Small intestine (tissue), 7 donors: ENCODE measurements at regions not wholly inside any gene's neighbourhood (a gene's known extent, or its start where the extent isn't known, plus 50 kb on each side); places are given as distances from the start of the nearest gene placed in this dataset.
A peak's percentile ranks its signal among the peaks of the same experiment; 100 is the strongest.
"Not testable (repeated sequence)": the region's sequence is repeated elsewhere in the genome, so short reads cannot be mapped to it uniquely, and the experiment has no call there.

Source experiments
- DNase-seq, 2 donors: peaks; one replicate each; pipeline versions ENCODE4 v3.0.0 to v3.0.0-alpha.2; 2013
- FAIRE-seq: peaks from 2 replicates; lab custom pipeline; 2012; peaks lifted over from hg19 to GRCh38; lab: Jason Lieb, UNC
- H3K27ac ChIP-seq, 3 donors: one replicate each; pipeline ENCODE4 v1.5.1; 2013; ENCODE audit warnings: low read length in 2 of 3, mild to moderate bottlenecking in 2 of 3, control low read depth in 1 of 3, inconsistent platforms in 1 of 3, low read depth in 1 of 3, moderate library complexity in 1 of 3
- H3K27me3 ChIP-seq, 3 donors: one replicate each; pipeline ENCODE4 v1.6.1; 2013; ENCODE audit warnings: low read length in 3 of 3, inconsistent platforms in 1 of 3; ENCODE audit not compliant: control insufficient read depth in 3 of 3, insufficient read depth in 3 of 3
- H3K36me3 ChIP-seq, 3 donors: one replicate each; pipeline ENCODE4 v1.6.1; 2013; ENCODE audit warnings: low read length in 3 of 3, inconsistent platforms in 1 of 3, low read depth in 1 of 3, mild to moderate bottlenecking in 1 of 3, moderate library complexity in 1 of 3; ENCODE audit not compliant: control insufficient read depth in 3 of 3, insufficient read depth in 2 of 3
- H3K4me1 ChIP-seq, 3 donors: one replicate each; pipeline ENCODE4 v1.6.1; 2013; ENCODE audit warnings: low read length in 2 of 3, inconsistent platforms in 1 of 3, low read depth in 1 of 3, mild to moderate bottlenecking in 1 of 3, moderate library complexity in 1 of 3; ENCODE audit not compliant: control insufficient read depth in 3 of 3, insufficient read depth in 2 of 3
- H3K4me3 ChIP-seq, 3 donors: one replicate each; pipeline ENCODE4 v1.5.1; 2013; ENCODE audit warnings: low read length in 3 of 3, control low read depth in 1 of 3, inconsistent platforms in 1 of 3, low read depth in 1 of 3, mild to moderate bottlenecking in 1 of 3, moderate library complexity in 1 of 3
- H3K9me3 ChIP-seq, 2 donors: one replicate each; pipeline ENCODE4 v1.6.1; 2013; ENCODE audit warnings: low read depth in 1 of 2, low read length in 1 of 2; ENCODE audit not compliant: control insufficient read depth in 2 of 2, insufficient read depth in 1 of 2
- WGBS, 3 donors: extraction: QIAGEN DNeasy Blood & Tissue Kit; methylation state at CpG; one replicate each; pipeline ENCODE4 v1.1.7; 2013; 5-methylcytosine and 5-hydroxymethylcytosine counted together
- donor health status: healthy with polysubstance abuse.
- donor health status: control.
- donor health status: control.
- donor health status: Bipolar disorder and iron deficiency.
- donor health status: healthy.

DNA sequence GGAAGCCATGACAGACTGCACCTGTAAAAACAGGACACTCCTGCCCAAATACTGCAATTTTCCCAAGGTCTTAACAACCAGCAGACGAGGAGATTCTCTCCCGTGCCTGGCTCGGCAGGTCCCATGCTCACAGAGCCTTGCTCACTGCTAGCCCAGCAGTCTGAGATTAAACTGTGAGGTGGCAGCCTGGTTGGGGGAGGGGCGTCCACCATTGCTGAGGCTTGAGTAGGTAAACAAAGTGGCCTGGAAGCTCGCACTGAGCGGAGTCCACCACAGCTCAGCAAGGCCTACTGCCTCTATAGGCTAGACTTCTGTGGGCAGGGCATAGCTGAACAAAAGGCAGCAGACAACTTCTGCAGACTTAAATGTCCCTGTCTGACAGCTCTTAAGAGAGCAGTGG lies 80.3 kb downstream of the ANXA5 start:
- H3K9me3 ChIP-seq, FAIRE-seq, H3K4me3 ChIP-seq, H3K27me3 ChIP-seq, H3K27ac ChIP-seq, DNase-seq, H3K4me1 ChIP-seq, H3K36me3 ChIP-seq: not testable (repeated sequence)
- WGBS, 3 donors, result 39 to 64% (median 41%) methylated on average over 6 of the region's 6 CpGs

DNA sequence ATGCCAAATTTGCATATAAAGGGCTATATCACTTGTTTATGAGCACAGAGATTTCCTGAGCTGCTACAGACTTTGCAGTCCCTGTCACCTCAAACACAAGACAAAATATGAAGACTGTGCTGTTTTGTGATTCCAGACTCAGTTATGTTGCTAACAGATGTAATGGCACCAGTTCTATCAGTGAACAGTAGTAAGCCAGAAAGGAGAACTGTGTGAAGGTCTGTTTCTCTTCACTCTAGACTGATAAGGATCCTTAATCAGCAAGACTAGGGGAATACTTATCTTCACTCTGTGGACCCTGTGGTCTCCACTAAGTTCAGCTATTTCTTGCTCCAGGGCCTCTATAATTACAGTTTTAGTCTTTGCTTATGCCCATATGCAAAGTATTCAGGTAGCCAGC lies 82.7 kb downstream of the ANXA5 start:
- H3K27me3 ChIP-seq, result no peaks in the 10 kb centered on the region
- H3K9me3 ChIP-seq, result no peaks in the 10 kb centered on the region
- no peak overlapping the region for H3K4me3 ChIP-seq
- H3K27ac ChIP-seq, result no peak overlapping the region
- DNase-seq (no peak), FAIRE-seq (no peak)
- no peaks in the 10 kb centered on the region for H3K4me1 ChIP-seq
- H3K36me3 ChIP-seq, result no peaks in the 10 kb centered on the region

DNA sequence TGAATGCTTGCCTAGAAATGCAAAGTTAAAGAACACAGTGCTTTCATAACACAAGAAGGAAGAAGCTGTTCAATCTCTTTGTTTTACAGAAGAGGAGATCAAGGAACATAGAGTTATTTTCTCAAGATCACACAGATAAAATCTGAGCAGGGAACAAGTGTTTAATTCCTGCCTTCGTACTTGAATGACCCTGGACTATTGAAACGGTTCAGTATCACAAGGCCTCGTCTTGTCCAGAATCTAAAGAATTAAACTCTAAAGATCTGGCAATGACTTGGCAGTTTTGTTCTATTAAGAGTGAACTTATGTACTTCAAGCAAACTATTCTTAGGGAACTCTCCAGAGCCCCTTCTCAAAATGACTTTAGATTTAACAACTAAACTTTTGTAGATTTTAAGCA lies 97.7 kb downstream of the ANXA5 start:
- Histone ChIP-seq H3K4me1 (no peaks in the 10 kb centered on the region), H3K9me3 (no peaks in the 10 kb centered on the region), H3K27me3 (no peaks in the 10 kb centered on the region), H3K4me3 (no peak overlapping the region), H3K27ac (no peak overlapping the region), H3K36me3 (no peaks in the 10 kb centered on the region)
- 14 to 34% (median 21%) methylated on average over 3 of the region's 3 CpGs for WGBS, 3 donors
- no peak for DNase-seq
- no peak for FAIRE-seq

DNA sequence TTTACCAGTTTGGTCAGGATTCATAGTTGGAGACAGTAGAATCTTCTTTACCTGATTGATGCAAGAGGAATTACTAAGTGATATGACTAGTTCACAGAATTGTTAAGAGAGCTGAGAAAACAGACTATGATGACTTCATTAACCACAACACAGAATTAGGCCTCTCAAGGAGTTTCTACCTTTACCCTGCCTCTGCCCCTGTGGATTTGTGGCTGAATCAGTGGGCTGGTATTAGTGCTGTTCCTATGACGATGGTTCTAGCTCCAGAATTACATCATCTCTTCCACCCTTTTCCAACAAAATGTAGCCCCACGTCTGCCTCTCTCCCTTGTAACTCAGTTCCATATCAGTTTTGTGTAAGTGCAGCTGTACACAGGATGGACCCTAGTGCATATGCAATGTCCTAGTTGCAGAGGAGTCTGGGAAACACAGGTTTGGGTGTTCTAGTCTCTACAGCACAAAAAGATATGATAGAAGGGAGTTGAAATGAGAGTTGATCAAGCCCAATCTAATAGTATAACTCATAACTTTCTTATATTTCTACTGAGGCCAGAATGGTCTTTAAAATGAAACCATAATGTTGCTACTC lies 99.3 kb downstream of the ANXA5 start:
- WGBS, 3 donors, result 41 to 60% (median 44%) methylated on average over 2 of the region's 2 CpGs
- Histone ChIP-seq H3K27ac (no peak overlapping the region), H3K4me1 (no peaks in the 10 kb centered on the region), H3K4me3 (no peak overlapping the region), H3K27me3 (no peaks in the 10 kb centered on the region), H3K36me3 (no peaks in the 10 kb centered on the region), H3K9me3 (no peaks in the 10 kb centered on the region)
- DNase-seq (no peak), FAIRE-seq (no peak)

DNA sequence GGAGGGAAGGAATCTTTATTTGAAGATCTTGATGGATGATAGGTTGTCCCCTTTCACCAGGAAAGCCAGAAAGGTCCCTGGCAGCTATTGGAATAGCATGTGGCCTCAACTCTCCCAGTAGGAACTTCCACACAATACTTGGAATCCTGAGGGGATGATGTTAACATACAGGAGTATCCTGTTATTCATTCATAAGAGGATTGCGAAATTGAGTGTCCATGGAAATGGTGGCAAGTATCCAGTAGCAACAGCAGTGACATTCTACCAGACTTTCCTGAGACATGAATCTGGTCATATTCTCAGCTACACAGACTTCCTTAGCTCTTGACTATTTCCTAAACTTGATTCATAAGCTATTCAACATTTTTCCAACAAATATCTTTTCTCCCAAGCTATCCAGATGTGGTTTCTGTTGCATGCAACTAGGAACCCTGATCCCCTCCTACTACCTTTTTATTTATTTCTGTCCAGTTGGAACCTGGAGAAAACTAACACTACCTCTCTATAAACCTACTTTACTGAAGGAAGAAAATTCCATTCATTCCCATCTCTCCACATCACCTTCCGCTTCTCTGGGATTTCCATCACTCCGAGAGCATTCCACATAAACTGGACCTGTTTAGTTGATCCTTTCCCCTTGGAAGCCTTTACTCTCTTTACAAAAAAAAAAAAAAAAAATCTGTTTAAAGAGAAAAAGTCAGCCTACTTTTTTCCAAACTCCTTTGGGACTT lies 101.8 kb downstream of the ANXA5 start:
- no peak for FAIRE-seq
- 78 to 92% (median 88%) methylated on average over 3 of the region's 3 CpGs for WGBS, 3 donors
- Histone ChIP-seq H3K4me1 (no peaks in the 10 kb centered on the region), H3K36me3 (no peaks in the 10 kb centered on the region), H3K27me3 (no peaks in the 10 kb centered on the region), H3K9me3 (no peaks in the 10 kb centered on the region), H3K4me3 (no peak overlapping the region), H3K27ac (no peak overlapping the region)
- peak in 1 of 2 donors; percentile 1 for DNase-seq

DNA sequence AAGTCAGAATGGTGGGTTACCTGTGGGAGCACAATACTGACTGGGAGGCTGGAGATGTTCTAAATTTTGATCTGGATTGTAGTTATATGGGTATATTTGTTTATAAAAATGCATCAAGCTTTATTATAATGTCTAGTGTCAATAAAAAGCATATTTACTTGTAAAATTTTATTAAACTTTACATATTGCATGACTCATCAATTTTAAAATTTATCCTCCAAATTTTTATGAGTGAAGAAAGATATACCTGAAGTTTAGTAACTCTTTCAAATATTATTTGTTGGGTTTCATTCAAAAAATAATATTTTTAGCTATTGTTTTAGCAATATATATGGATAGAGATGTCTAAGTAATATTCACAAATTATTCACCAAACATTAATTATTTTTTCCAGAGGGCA lies 103.0 kb downstream of the ANXA5 start:
- no peaks in the 10 kb centered on the region for H3K4me1 ChIP-seq
- H3K4me3 ChIP-seq, result no peak overlapping the region
- DNase-seq, result no peak
- no peaks in the 10 kb centered on the region for H3K36me3 ChIP-seq
- H3K27ac ChIP-seq, result no peak overlapping the region
- peak; percentile 53 for FAIRE-seq
- no peaks in the 10 kb centered on the region for H3K9me3 ChIP-seq
- H3K27me3 ChIP-seq, result no peaks in the 10 kb centered on the region

DNA sequence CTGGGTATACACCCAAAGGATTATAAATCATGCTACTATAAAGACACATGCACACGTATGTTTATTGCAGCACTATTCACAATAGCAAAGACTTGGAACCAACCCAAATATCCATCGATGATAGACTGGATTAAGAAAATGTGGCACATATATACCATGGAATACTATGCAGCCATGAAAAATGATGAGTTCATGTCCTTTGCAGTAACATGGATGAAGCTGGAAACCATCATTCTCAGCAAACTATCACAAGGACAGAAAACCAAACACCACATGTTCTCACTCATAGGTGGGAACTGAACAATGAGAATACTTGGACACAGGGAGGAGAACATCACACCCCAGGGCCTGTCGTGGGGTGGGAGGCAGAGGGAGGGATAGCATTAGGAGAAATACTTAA lies 104.5 kb downstream of the ANXA5 start:
- not testable (repeated sequence) for H3K27me3 ChIP-seq, FAIRE-seq, H3K36me3 ChIP-seq, H3K9me3 ChIP-seq, H3K27ac ChIP-seq, H3K4me1 ChIP-seq, H3K4me3 ChIP-seq, DNase-seq
- 64 to 88% (median 68%) methylated on average over 2 to 3 of the region's 3 CpGs for WGBS, 3 donors

DNA sequence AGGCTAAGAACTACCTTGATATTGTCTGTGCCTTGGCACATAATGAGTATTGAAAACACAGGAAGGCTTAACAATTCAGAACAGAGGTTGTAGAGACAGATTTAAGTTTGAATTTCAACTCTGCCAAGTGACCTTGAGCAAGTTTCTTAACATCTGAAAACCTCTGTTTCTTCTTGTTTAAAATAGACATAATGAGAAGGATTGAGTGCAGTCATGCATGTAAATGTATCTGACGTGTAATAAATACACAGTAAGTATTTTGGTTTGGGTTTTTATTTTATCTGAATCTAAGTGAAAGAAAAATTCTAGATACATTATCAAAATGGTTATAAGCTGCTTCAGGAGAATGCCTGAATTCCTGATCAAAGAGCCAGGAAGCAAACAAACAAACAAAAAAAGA lies 111.9 kb downstream of the ANXA5 start:
- Histone ChIP-seq H3K9me3 (no peaks in the 10 kb centered on the region), H3K4me3 (no peak overlapping the region), H3K36me3 (no peaks in the 10 kb centered on the region), H3K27ac (no peak overlapping the region), H3K27me3 (peaks cover 0 to 2% (median 0%) of the 10 kb centered on the region in 3 donors), H3K4me1 (no peaks in the 10 kb centered on the region)
- FAIRE-seq (no peak), DNase-seq (no peak)
- WGBS, 3 donors, result 71 to 79% (median 77%) methylated on average over 1 of the region's 1 CpG

DNA sequence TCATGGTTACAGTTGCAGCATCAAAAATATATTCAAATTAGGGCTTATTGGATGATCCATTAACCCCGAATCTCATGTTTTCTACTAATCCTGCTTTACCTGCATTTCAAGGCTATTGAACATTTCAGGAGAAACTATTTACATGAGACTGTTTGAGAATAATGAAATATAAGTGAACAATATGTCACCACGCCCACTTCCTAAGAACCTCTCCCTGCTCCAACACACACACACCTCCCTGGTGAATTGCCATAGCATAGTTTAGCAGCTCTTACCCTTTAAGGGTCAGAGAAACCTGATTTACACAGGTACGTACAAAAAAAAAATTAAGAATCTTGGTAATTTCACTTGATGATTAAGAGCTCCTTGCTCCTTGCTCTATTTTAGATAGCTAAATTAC lies 113.4 kb downstream of the ANXA5 start:
- WGBS, 3 donors, result 61 to 82% (median 73%) methylated on average over 3 of the region's 3 CpGs
- Histone ChIP-seq H3K4me1 (no peaks in the 10 kb centered on the region), H3K27ac (no peak overlapping the region), H3K36me3 (no peaks in the 10 kb centered on the region), H3K4me3 (no peak overlapping the region), H3K9me3 (no peaks in the 10 kb centered on the region), H3K27me3 (peaks cover 0 to 2% (median 0%) of the 10 kb centered on the region in 3 donors)
- no peak for FAIRE-seq
- DNase-seq, result no peak
